Activated CD8-positive, alpha-beta memory T cell treated with anti-CD3 and anti-CD28 coated beads, Interleukin-2, amount 10 ng/mL, durations not matched to agents 7 days and 5 days (primary cell): ENCODE measurements at regions not wholly inside any gene's neighbourhood (a gene's known extent, or its start where the extent isn't known, plus 50 kb on each side); places are given as distances from the start of the nearest gene placed in this dataset.

Experiments
- ATAC-seq: fragments of 150-1000 bp; cut with Tn5 transposase; one replicate; pipeline ENCODE4 v1.10.0; 2021; ENCODE audit warnings: moderate library complexity
- CTCF ChIA-PET: fragments of 350-600 bp; sonication (Branson Sonifier 250); formaldehyde crosslinking; loops from one replicate; lab custom pipeline; 2021; ENCODE audit warnings: antibody characterized with exemption; lab: Charles Lee
- DNase-seq: peaks from one replicate; pipeline ENCODE4 v3.0.0-alpha.2; 2020
- H3K27ac Mint-ChIP-seq: one replicate; pipeline ENCODE4 v1.8.0; 2021; ENCODE audit warnings: mild to moderate bottlenecking, mixed read lengths
- H3K27me3 Mint-ChIP-seq: one replicate; pipeline ENCODE4 v1.8.0; 2021; ENCODE audit warnings: mixed read lengths
- H3K36me3 Mint-ChIP-seq: one replicate; pipeline ENCODE4 v1.8.0; 2021; ENCODE audit warnings: mild to moderate bottlenecking, mixed read lengths
- H3K4me1 Mint-ChIP-seq: one replicate; pipeline ENCODE4 v1.8.0; 2021; ENCODE audit warnings: mixed read lengths
- H3K4me3 Mint-ChIP-seq: one replicate; pipeline ENCODE4 v1.8.0; 2021; ENCODE audit warnings: mild to moderate bottlenecking, moderate library complexity, mixed read lengths
- H3K9me3 Mint-ChIP-seq: one replicate; pipeline ENCODE4 v1.8.0; 2022; ENCODE audit warnings: low read depth, mixed read lengths

GRCh38 chr5:1686016-1686802 is 113.4 kb downstream of the MRPL36 start:
- Mint-ChIP-seq H3K27ac (no peak overlapping the region), H3K4me3 (no peak overlapping the region), H3K27me3 (peaks cover 16% of the 10 kb centered on the region), H3K36me3 (no peaks in the 10 kb centered on the region), H3K9me3 (no peaks in the 10 kb centered on the region), H3K4me1 (no peaks in the 10 kb centered on the region)
- CTCF ChIA-PET: no interaction called here
- DNase-seq (no peak), ATAC-seq (no peak)

GRCh38 chr5:1685066-1685465 is 114.6 kb downstream of the MRPL36 start:
- Mint-ChIP-seq H3K9me3 (no peaks in the 10 kb centered on the region), H3K36me3 (no peaks in the 10 kb centered on the region), H3K4me3 (no peak overlapping the region), H3K27me3 (peaks cover 24% of the 10 kb centered on the region), H3K4me1 (no peaks in the 10 kb centered on the region), H3K27ac (no peak overlapping the region)
- no peak for ATAC-seq
- no peak for DNase-seq
- CTCF ChIA-PET: no interaction called here

DNA sequence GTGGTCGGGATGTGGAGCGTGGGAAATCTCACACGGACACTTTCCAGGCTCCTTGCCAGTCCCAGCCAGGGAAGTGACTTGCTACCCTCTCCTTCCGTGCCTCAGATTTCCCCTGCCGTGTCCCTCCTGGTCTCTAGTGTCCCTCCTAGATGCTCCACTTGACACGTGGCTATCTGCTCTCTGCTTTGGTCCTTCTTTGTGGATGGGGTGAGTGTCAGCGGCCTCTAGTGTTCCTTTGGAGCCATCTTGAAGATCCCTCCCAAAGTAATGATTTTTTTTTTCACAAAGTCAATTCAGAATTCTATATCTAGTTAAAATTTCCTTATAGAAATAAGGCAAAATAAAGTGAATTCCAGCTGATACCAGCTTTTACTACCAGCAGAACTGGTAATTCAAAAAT is 117.7 kb downstream of the MRPL36 start:
- DNase-seq: no peak
- no peak overlapping the region for H3K4me3 Mint-ChIP-seq
- no peaks in the 10 kb centered on the region for H3K4me1 Mint-ChIP-seq
- CTCF ChIA-PET: interaction anchor here (0.7 kb wide), 1 partner anchor 1774 kb away, joined by 3 read pairs; no protein-coding TSS in a partner anchor
- peaks cover 4% of the 10 kb centered on the region for H3K9me3 Mint-ChIP-seq
- H3K27me3 Mint-ChIP-seq: peaks cover 54% of the 10 kb centered on the region
- H3K36me3 Mint-ChIP-seq: peaks cover 2% of the 10 kb centered on the region
- no peak for ATAC-seq
- no peak overlapping the region for H3K27ac Mint-ChIP-seq

GRCh38 chr5:1673042-1673677 is 126.5 kb downstream of the MRPL36 start:
- ATAC-seq: no peak
- no peaks in the 10 kb centered on the region for H3K36me3 Mint-ChIP-seq
- no peak overlapping the region for H3K27ac Mint-ChIP-seq
- CTCF ChIA-PET: no interaction called here
- peaks cover 70% of the 10 kb centered on the region for H3K27me3 Mint-ChIP-seq
- H3K4me1 Mint-ChIP-seq: no peaks in the 10 kb centered on the region
- no peaks in the 10 kb centered on the region for H3K9me3 Mint-ChIP-seq
- DNase-seq: no peak
- no peak overlapping the region for H3K4me3 Mint-ChIP-seq

DNA sequence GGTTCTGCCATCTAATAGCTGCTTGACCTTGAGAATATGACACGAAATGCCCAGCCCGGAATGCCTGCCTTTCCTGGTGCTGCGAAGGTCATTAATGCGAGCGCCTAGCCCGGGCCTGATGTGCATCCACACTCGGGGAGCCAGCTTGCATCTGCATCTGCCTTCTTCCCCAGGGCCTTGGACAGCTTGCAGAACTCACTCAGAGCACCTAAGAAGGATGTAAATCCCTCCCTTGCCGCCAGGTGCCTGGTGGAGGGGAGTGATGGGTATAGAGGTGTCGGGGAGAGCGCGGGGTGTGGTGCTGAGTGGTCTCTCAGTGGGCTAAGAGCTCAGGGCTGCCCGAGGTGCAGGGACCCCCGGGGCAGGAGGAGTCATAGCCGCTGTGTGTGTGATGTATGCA is 127.2 kb downstream of the MRPL36 start:
- DNase-seq (no peak), ATAC-seq (no peak)
- Mint-ChIP-seq H3K9me3 (no peaks in the 10 kb centered on the region), H3K4me3 (no peak overlapping the region), H3K27me3 (peaks cover 65% of the 10 kb centered on the region), H3K4me1 (no peaks in the 10 kb centered on the region), H3K36me3 (no peaks in the 10 kb centered on the region), H3K27ac (no peak overlapping the region)
- CTCF ChIA-PET: no interaction called here

- no peak overlapping the region for H3K4me3 Mint-ChIP-seq
- no peak for DNase-seq
- no peak overlapping the region for H3K27ac Mint-ChIP-seq
- no peaks in the 10 kb centered on the region for H3K9me3 Mint-ChIP-seq
- peaks cover 2% of the 10 kb centered on the region for H3K4me1 Mint-ChIP-seq
- peaks cover 62% of the 10 kb centered on the region for H3K27me3 Mint-ChIP-seq
- CTCF ChIA-PET: no interaction called here
- H3K36me3 Mint-ChIP-seq: no peaks in the 10 kb centered on the region
- no peak for ATAC-seq
Measured at GRCh38 chr5:1671351-1671750, 128.3 kb downstream of the MRPL36 start.

GRCh38 chr5:1670351-1670750 is 129.3 kb downstream of the MRPL36 start:
- peaks cover 64% of the 10 kb centered on the region for H3K27me3 Mint-ChIP-seq
- CTCF ChIA-PET: no interaction called here
- H3K27ac Mint-ChIP-seq: no peak overlapping the region
- ATAC-seq (no peak), DNase-seq (no peak)
- peaks cover 2% of the 10 kb centered on the region for H3K4me1 Mint-ChIP-seq
- H3K4me3 Mint-ChIP-seq: no peak overlapping the region
- no peaks in the 10 kb centered on the region for H3K36me3 Mint-ChIP-seq
- no peaks in the 10 kb centered on the region for H3K9me3 Mint-ChIP-seq

- Mint-ChIP-seq H3K4me3 (no peak overlapping the region), H3K4me1 (peaks cover 2% of the 10 kb centered on the region), H3K27ac (no peak overlapping the region), H3K27me3 (peaks cover 64% of the 10 kb centered on the region), H3K36me3 (no peaks in the 10 kb centered on the region), H3K9me3 (no peaks in the 10 kb centered on the region)
- CTCF ChIA-PET: interaction anchor here (1.2 kb wide), 1 partner anchor 15 kb away, joined by 4 read pairs; no protein-coding TSS in a partner anchor
- no peak for ATAC-seq
- DNase-seq: no peak
Measured at GRCh38 chr5:1669276-1670155, 130.1 kb downstream of the MRPL36 start.

DNA sequence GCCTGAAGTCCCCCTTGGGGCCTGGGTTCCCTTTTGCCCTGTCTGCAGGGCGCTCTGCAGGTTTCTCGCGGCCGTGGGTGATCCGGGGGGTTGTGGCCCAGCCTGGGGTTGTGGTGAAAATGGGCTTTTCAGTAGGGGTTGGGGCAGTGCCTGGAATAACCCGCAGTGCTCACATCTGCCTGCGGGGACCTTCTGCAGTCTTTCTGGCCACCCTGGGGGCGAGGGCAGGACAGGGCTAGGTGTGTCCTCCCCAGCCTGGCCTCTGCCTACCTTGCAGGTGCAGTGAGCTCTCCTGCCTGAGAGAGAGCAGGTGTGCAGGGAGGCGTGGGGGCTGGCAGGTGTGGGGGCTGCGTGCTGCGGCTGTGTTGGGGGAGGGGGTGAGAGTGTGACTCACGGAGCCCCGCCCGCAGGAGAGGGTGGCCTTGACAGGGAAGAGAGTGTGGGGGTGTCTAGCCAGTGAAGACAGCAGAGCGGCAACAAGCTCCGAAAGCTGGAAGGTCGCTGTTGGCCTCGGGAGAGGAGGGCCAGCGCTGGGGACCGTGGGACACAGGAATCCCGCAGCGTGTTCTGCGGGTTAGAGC is 131.4 kb downstream of the MRPL36 start:
- Mint-ChIP-seq H3K9me3 (no peaks in the 10 kb centered on the region), H3K4me3 (no peak overlapping the region), H3K27me3 (peaks cover 57% of the 10 kb centered on the region), H3K4me1 (peaks cover 2% of the 10 kb centered on the region), H3K36me3 (no peaks in the 10 kb centered on the region), H3K27ac (no peak overlapping the region)
- ATAC-seq: no peak
- DNase-seq: no peak
- CTCF ChIA-PET: interaction anchor here (1.2 kb wide), 1 partner anchor 14 kb away, joined by 4 read pairs; no protein-coding TSS in a partner anchor

GRCh38 chr5:1667648-1668140 is 131.9 kb downstream of the MRPL36 start:
- peaks cover 2% of the 10 kb centered on the region for H3K4me1 Mint-ChIP-seq
- H3K4me3 Mint-ChIP-seq: no peak overlapping the region

DNA sequence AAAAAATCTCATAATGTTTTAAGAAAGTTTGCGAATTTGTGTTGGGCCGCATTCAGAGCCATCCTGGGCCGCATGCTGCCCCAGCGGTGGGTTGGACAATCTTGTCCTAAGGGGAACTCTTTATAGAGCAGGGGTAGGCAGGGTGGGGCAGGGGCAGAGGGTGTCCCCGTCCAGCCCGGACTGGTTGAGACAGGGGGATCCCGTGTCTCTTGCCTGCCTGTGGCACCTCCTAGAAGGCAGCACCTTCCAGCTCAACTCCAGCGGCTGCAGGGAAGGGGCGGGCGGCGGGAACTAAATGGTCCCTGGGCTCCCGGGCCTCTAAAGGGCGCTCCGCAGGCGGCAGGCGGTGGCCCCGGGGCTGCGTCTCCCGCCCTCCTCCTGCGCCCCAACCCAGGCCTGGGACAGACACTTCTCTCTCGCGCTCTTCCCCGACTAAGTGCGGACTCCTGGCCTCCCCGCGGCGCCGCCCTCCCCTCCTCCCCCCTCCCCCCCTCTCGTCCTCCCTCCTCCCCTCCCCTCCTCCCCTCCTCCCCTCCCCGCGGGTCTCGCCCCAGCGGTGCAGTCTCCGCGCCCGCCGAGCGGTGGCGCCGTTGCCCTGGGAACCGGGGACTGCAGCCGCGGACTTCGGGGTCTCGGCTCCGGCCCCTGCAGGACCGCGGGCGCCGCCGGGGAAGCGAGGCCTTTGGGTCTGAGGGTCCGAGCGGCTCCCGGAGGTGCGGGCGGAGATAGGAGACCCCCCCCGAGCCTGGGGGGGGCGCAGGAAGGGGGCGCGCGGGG is 132.6 kb downstream of the MRPL36 start:
- Mint-ChIP-seq H3K4me3 (no peak overlapping the region), H3K9me3 (no peaks in the 10 kb centered on the region), H3K27me3 (peaks cover 47% of the 10 kb centered on the region), H3K27ac (no peak overlapping the region), H3K4me1 (peaks cover 2% of the 10 kb centered on the region), H3K36me3 (no peaks in the 10 kb centered on the region)
- CTCF ChIA-PET: no interaction called here
- ATAC-seq (no peak), DNase-seq (no peak)

More at GRCh38 chr5:1667648-1668140, 131.9 kb downstream of the MRPL36 start:
- DNase-seq: no peak
- Mint-ChIP-seq H3K36me3 (no peaks in the 10 kb centered on the region), H3K9me3 (no peaks in the 10 kb centered on the region), H3K27ac (no peak overlapping the region), H3K27me3 (peaks cover 52% of the 10 kb centered on the region)
- ATAC-seq: no peak
- CTCF ChIA-PET: no interaction called here

DNA sequence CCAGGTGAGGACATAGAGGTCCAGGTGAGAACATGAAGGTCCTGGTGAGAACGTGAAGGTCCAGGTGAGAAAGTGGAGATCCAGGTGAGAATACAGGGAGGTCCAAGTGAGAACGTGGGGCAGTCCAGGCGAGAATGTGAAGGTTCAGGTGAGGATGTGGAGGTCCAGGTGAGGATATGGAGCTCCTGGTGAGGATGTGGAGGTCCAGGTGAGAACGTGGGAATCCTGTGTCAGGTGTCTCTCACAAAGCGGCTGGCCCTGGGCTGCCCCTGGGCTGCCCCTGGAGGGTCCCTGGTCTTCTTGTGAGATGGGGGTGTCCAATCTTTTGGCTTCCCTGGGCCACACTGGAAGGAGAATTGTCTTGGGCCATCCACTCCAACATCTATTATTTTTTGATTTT is 133.4 kb downstream of the MRPL36 start:
- H3K36me3 Mint-ChIP-seq: no peaks in the 10 kb centered on the region
- peaks cover 2% of the 10 kb centered on the region for H3K4me1 Mint-ChIP-seq
- H3K4me3 Mint-ChIP-seq: no peak overlapping the region
- no peak for ATAC-seq
- CTCF ChIA-PET: no interaction called here
- peaks cover 47% of the 10 kb centered on the region for H3K27me3 Mint-ChIP-seq
- H3K27ac Mint-ChIP-seq: no peak overlapping the region
- no peaks in the 10 kb centered on the region for H3K9me3 Mint-ChIP-seq
- DNase-seq: peak; percentile 16
